Smooth muscle cell (in vitro differentiated cells): ENCODE measurements at regions not wholly inside any gene's neighbourhood (a gene's known extent, or its start where the extent isn't known, plus 50 kb on each side); places are given as distances from the start of the nearest gene placed in this dataset.

ENCODE experiments used
- DNase-seq: peaks from one replicate; lab custom pipeline; 2025; ENCODE audit not compliant: unreplicated experiment; lab: John Stamatoyannopoulos, UW
- H2AFZ ChIP-seq: fragments of 200-600 bp; sonication (generic); 2 replicates; pipeline ENCODE4 v1.6.0; 2016; ENCODE audit warnings: antibody characterized with exemption, low read depth, mild to moderate bottlenecking
- H3F3A ChIP-seq: fragments of 200-600 bp; sonication (generic); 2 replicates; pipeline ENCODE4 v1.6.0; 2017; ENCODE audit warnings: antibody characterized with exemption, low read depth
- H3K27ac ChIP-seq: fragments of 200-600 bp; sonication (generic); 2 replicates; pipeline ENCODE4 v1.5.1; 2016; ENCODE audit warnings: low read depth, mild to moderate bottlenecking
- H3K27me3 ChIP-seq: fragments of 200-600 bp; sonication (generic); 2 replicates; pipeline ENCODE4 v1.6.1; 2016; ENCODE audit warnings: low read depth, mild to moderate bottlenecking
- H3K36me3 ChIP-seq: fragments of 200-600 bp; sonication (generic); 2 replicates; pipeline ENCODE4 v1.5.1; 2016; ENCODE audit warnings: low read depth
- H3K4me1 ChIP-seq: fragments of 200-600 bp; sonication (generic); 2 replicates; pipeline ENCODE4 v1.5.1; 2016; ENCODE audit warnings: low read depth
- H3K4me2 ChIP-seq: fragments of 200-600 bp; sonication (generic); 2 replicates; pipeline ENCODE4 v1.6.0; 2016; ENCODE audit warnings: mild to moderate bottlenecking
- H3K4me3 ChIP-seq: fragments of 200-600 bp; sonication (generic); 2 replicates; pipeline ENCODE4 v1.5.1; 2016; ENCODE audit warnings: mild to moderate bottlenecking
- H3K79me2 ChIP-seq: fragments of 200-600 bp; sonication (generic); 2 replicates; pipeline ENCODE4 v1.6.0; 2016; ENCODE audit warnings: low read depth, mild to moderate bottlenecking
- H3K9ac ChIP-seq: fragments of 200-600 bp; sonication (generic); 2 replicates; pipeline ENCODE4 v1.6.0; 2016; ENCODE audit warnings: low read depth
- H3K9me3 ChIP-seq: fragments of 200-600 bp; sonication (generic); replicated peaks from 2 replicates; pipeline ENCODE4 v1.5.1; 2016; ENCODE audit warnings: low read depth
- H4K20me1 ChIP-seq: fragments of 200-600 bp; sonication (generic); 2 replicates; pipeline ENCODE4 v1.6.0; 2016; ENCODE audit warnings: low read depth
- WGBS: methylation state at CpG from one replicate; pipeline ENCODE4 v1.1.7; 2016; ENCODE audit warnings: low lambda C conversion rate; 5-methylcytosine and 5-hydroxymethylcytosine counted together
- TF ChIP-seq, protein P1 (sequence below): fragments of 200-600 bp; sonication (generic); IDR thresholded peaks from 2 replicates; pipeline ENCODE4 v1.5.1; 2017; ENCODE audit warnings: borderline replicate concordance, mild to moderate bottlenecking, antibody characterized with exemption; ENCODE audit not compliant: insufficient read depth, poor library complexity, severe bottlenecking

DNA sequence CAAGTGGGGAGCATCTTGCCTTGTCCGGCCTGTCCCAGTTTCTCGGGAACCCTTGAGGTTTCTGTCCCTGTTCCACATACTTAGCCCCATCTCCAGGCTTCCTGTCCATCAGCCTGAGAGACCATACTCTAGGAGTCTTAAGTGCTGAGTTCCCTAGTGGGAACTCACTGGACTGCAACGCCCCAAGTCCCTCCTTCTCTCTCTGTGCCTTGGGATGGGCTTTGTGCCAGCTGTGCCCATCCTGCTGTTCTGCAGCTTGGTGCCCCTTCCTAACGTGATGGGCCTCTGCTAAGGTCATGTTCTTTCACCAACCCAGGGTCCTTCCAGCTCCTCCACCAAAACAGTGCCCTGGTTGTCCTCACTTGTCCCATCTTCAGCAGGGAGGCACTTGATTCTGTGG, 222.3 kb upstream of the ANKRD55 start:
- Histone ChIP-seq H4K20me1 (no peaks in the 10 kb centered on the region), H3K27ac (no peak overlapping the region), H3K9ac (no peak overlapping the region), H3K4me3 (no peak overlapping the region), H2AFZ (no peak overlapping the region), H3K27me3 (no peaks in the 10 kb centered on the region), H3K79me2 (no peaks in the 10 kb centered on the region), H3K9me3 (no peaks in the 10 kb centered on the region), H3F3A (peaks cover 14% of the 10 kb centered on the region), H3K4me1 (no peaks in the 10 kb centered on the region), H3K36me3 (no peaks in the 10 kb centered on the region), H3K4me2 (no peak overlapping the region)
- TF ChIP-seq, protein P1, sequence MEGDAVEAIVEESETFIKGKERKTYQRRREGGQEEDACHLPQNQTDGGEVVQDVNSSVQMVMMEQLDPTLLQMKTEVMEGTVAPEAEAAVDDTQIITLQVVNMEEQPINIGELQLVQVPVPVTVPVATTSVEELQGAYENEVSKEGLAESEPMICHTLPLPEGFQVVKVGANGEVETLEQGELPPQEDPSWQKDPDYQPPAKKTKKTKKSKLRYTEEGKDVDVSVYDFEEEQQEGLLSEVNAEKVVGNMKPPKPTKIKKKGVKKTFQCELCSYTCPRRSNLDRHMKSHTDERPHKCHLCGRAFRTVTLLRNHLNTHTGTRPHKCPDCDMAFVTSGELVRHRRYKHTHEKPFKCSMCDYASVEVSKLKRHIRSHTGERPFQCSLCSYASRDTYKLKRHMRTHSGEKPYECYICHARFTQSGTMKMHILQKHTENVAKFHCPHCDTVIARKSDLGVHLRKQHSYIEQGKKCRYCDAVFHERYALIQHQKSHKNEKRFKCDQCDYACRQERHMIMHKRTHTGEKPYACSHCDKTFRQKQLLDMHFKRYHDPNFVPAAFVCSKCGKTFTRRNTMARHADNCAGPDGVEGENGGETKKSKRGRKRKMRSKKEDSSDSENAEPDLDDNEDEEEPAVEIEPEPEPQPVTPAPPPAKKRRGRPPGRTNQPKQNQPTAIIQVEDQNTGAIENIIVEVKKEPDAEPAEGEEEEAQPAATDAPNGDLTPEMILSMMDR, result no peak
- no peak for DNase-seq
- WGBS, result 97% methylated on average over 4 of the region's 4 CpGs

DNA sequence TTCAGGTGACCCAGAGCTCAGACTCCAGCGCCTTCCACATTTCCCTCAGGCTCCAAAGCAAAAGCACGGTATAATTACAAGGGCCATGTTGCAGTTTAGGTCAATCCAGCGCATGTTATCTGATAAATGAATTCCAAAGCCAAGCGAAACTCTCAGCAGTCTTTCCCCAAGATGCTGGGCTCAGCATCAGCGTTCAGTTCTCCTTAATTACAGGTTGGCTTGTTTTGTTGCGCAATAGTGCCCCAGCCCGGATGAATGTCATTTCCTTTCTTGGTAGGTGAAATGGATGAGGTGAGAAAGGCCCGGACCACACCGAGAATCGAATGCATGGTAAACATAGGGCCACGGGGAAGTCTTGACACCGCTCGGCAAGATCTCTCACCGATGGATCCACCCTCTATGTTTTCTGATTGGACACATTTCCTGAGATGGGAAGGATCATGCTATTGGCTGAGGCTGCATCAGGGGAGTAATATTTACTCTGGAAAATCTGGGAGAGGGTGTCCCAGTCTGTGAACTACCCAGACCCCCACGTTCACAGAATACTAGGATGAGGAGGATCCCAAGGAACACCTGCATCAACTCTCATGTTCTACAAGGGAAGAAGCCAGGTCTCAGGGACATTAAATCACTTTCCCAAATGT, 221.2 kb upstream of the ANKRD55 start:
- no peaks in the 10 kb centered on the region for H3K27me3 ChIP-seq
- no peak overlapping the region for H3K9ac ChIP-seq
- peak overlapping the region; percentile 25 for H2AFZ ChIP-seq
- H3F3A ChIP-seq, result peaks cover 9% of the 10 kb centered on the region
- no peaks in the 10 kb centered on the region for H3K36me3 ChIP-seq
- no peaks in the 10 kb centered on the region for H3K9me3 ChIP-seq
- DNase-seq, result no peak
- H3K27ac ChIP-seq, result no peak overlapping the region
- no peaks in the 10 kb centered on the region for H4K20me1 ChIP-seq
- 68% methylated on average over 15 of the region's 15 CpGs for WGBS
- TF ChIP-seq, protein P1, result no peak
- H3K4me2 ChIP-seq, result no peak overlapping the region
- no peaks in the 10 kb centered on the region for H3K79me2 ChIP-seq
- no peaks in the 10 kb centered on the region for H3K4me1 ChIP-seq
- H3K4me3 ChIP-seq, result no peak overlapping the region

DNA sequence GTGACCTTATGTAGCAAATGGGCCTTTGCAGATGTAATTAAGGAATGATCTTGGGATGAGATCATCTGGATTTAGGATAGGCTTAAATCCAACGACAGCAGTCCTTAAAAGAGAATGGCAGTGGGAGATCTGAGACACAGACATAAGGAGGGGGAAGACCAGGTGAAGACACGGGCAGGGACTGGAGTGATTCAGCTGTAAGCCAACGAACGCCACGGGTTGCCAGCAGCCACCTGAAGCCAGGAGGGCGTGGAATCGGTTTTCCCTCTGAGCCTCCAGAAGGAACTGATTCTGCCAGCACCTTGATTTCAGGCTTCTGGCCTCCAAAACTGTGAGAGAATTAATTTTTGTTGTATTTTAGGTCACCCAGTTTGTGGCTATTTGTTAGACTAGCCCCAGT, 218.6 kb upstream of the ANKRD55 start:
- Histone ChIP-seq H2AFZ (no peak overlapping the region), H3F3A (no peaks in the 10 kb centered on the region), H3K9me3 (no peaks in the 10 kb centered on the region), H3K27ac (no peak overlapping the region), H4K20me1 (no peaks in the 10 kb centered on the region), H3K9ac (no peak overlapping the region), H3K4me2 (no peak overlapping the region), H3K4me3 (no peak overlapping the region), H3K79me2 (no peaks in the 10 kb centered on the region), H3K36me3 (no peaks in the 10 kb centered on the region), H3K27me3 (no peaks in the 10 kb centered on the region), H3K4me1 (no peaks in the 10 kb centered on the region)
- TF ChIP-seq, protein P1, result no peak
- DNase-seq, result no peak
- WGBS, result 91% methylated on average over 7 of the region's 7 CpGs

DNA sequence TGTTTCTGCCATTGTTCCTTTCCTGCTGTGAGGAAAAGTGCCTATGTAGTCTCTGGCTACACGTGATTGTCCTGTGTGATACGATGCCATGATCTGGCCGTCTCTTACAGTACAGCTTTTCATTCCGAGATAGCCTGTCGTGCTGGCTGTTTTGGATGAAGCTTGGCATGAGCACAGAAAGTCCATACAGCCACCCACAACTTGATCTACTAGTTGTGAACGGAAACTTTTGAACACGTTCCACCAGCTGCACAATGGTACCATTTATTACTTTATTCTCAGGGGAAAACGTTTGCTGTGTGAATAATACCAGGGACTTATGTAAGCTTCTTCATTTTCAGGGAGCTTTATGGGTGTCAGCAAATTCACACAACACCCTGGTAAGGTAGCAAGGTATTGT, 217.6 kb upstream of the ANKRD55 start:
- Histone ChIP-seq H3K4me2 (no peak overlapping the region), H3K4me1 (no peaks in the 10 kb centered on the region), H3K4me3 (no peak overlapping the region), H3K27ac (no peak overlapping the region), H3K79me2 (no peaks in the 10 kb centered on the region), H3K36me3 (no peaks in the 10 kb centered on the region), H3K9ac (no peak overlapping the region), H3F3A (no peaks in the 10 kb centered on the region), H2AFZ (no peak overlapping the region), H3K9me3 (no peaks in the 10 kb centered on the region), H3K27me3 (no peaks in the 10 kb centered on the region), H4K20me1 (no peaks in the 10 kb centered on the region)
- TF ChIP-seq, protein P1, result no peak
- WGBS, result 82% methylated on average over 8 of the region's 8 CpGs
- no peak for DNase-seq
